Fibroblast of villous mesenchyme (primary cell): ENCODE measurements at regions not wholly inside any gene's neighbourhood (a gene's known extent, or its start where the extent isn't known, plus 50 kb on each side); places are given as distances from the start of the nearest gene placed in this dataset.

Experiments used
- DNase-seq: peaks from one replicate; pipeline ENCODE4 v3.0.0-alpha.2; 2010; ENCODE audit warnings: low read depth
- H3K4me3 ChIP-seq: 2 replicates; pipeline ENCODE4 v1.5.1; 2011; ENCODE audit warnings: low read depth, mild to moderate bottlenecking, low read length
- TF ChIP-seq, protein P1 (sequence below): IDR thresholded peaks from 2 replicates; pipeline ENCODE4 v1.5.1; 2012; ENCODE audit warnings: low read depth, mild to moderate bottlenecking, low read length; ENCODE audit not compliant: insufficient read depth

DNA sequence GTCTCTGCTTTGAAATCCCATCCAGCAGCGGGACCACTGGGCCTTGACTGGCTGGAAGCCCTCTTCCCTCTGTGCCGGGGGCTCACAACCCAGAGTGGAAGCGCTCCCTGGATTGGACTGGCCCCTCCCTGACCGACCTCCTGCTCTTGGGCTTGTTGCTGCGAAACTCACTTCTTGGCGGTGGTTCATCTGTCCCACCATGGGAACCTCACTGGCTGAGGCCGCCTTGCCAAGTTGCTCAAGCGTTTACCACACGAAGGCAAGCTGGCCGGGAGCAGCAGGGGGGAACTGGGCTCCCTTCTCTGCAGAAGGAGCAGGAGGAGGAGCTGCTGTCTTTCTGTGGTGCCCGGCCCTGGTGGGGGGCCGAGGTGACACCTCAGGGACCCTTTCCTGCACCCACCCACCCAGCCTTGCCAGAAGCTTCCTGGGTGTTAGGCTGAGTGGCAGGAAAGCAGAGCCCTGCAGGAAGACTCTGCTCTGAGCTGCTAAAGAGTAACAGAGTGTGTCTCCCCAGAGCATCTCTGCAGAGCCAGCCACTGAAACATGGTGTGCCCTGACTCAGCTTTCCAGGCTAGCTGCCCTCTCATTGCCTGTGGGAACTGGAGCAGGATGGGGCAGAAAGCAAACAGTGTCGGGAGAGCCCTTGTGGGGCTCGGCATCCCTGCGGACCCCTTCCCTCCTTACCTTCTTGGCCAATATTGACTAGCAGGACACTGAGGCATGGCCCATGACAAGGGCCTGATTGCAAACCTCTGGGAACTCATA is 88.5 kb upstream of the ALX4 start:
- DNase-seq, result no peak

GRCh38 chr11:44399968-44400367 is 90.0 kb upstream of the ALX4 start:
- TF ChIP-seq, protein P1, sequence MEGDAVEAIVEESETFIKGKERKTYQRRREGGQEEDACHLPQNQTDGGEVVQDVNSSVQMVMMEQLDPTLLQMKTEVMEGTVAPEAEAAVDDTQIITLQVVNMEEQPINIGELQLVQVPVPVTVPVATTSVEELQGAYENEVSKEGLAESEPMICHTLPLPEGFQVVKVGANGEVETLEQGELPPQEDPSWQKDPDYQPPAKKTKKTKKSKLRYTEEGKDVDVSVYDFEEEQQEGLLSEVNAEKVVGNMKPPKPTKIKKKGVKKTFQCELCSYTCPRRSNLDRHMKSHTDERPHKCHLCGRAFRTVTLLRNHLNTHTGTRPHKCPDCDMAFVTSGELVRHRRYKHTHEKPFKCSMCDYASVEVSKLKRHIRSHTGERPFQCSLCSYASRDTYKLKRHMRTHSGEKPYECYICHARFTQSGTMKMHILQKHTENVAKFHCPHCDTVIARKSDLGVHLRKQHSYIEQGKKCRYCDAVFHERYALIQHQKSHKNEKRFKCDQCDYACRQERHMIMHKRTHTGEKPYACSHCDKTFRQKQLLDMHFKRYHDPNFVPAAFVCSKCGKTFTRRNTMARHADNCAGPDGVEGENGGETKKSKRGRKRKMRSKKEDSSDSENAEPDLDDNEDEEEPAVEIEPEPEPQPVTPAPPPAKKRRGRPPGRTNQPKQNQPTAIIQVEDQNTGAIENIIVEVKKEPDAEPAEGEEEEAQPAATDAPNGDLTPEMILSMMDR, result no peak
- no peak for DNase-seq
- H3K4me3 ChIP-seq, result no peak overlapping the region

More for the DNA sequence above, 88.5 kb upstream of the ALX4 start:
- no peak overlapping the region for H3K4me3 ChIP-seq
- TF ChIP-seq, protein P1, result no peak

DNA sequence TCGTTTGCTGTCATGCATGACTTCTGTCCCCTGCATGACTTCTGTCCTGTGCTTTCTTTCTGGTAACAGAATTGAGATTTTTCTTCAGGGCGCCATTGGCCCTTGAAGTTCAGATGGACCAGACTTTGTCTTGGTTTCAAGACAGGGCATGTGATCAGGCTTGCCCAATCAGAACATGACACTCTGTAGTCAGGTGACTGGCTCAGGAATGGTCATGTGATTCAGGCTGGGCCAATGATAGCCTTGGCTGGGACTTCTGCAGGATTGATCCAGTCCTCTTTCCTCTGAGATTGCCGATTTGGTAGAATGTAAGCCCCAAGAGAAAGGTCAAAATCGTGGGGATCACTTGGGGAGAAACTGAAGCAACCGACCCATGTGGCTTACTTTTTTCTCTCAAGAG is 90.5 kb upstream of the ALX4 start:
- DNase-seq, result no peak
- no peak overlapping the region for H3K4me3 ChIP-seq
- TF ChIP-seq, protein P1, result no peak

DNA sequence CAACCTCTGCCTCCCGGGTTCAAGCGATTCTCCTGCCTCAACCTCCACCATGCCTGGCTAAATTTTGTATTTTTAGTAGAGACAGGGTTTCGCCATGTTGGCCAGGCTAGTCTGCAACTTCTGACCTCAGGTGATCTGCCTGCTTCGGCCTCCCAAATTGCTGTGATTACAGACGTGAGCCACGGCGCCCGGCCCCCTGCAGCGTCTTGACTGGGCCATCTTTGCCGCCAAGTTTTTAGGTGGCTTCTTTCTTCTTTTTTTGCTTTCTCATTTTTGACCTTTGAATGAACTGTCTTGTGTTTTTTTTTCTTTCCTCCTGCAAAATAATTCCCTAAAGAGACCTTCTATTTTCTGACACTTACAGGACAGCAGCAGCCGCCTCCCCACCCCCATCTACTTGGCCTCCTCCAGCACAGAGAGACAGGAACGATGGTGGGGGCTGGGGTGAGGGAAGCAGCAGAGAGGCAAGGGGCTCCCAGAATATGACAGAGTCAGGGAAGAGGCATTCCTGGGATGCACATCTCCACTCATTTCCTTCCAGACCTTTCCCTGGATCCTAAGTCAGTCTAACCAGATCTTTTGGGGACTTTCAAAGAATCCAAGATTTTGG is 92.6 kb upstream of the ALX4 start:
- TF ChIP-seq, protein P1, result no peak
- DNase-seq, result no peak
- no peak overlapping the region for H3K4me3 ChIP-seq

GRCh38 chr11:44403176-44403575 is 93.2 kb upstream of the ALX4 start:
- TF ChIP-seq, protein P1, result no peak
- no peak for DNase-seq
- no peak overlapping the region for H3K4me3 ChIP-seq

- DNase-seq, result no peak
- no peak overlapping the region for H3K4me3 ChIP-seq
- TF ChIP-seq, protein P1, result no peak
These were observed 93.8 kb upstream of the ALX4 start for GRCh38 chr11:44403587-44404273.
